Prostate gland (tissue), 2 donors: ENCODE measurements at regions not wholly inside any gene's neighbourhood (a gene's known extent, or its start where the extent isn't known, plus 50 kb on each side); places are given as distances from the start of the nearest gene placed in this dataset.

Experiments used
- DNase-seq: peaks from one replicate; pipeline ENCODE4 v3.0.0-alpha.2; 2019; ENCODE audit warnings: low spot score
- H3K27ac ChIP-seq, 2 donors: fragments of 200-600 bp; sonication (generic); 2 replicates each; pipeline ENCODE4 v1.5.1; 2017 to 2019
- H3K27me3 ChIP-seq: fragments of 200-600 bp; sonication (generic); replicated peaks from 2 replicates; pipeline ENCODE4 v1.5.1; 2019; ENCODE audit not compliant: insufficient read depth
- H3K36me3 ChIP-seq, 2 donors: fragments of 200-600 bp; sonication (generic); 1 replicate in 1 of 2; 2 replicates in 1 of 2; pipeline versions ENCODE4 v1.5.1 to v1.8.1; 2017 to 2019
- H3K4me1 ChIP-seq: fragments of 200-600 bp; sonication (generic); replicated peaks from 2 replicates; pipeline ENCODE4 v1.5.1; 2019
- H3K4me3 ChIP-seq, 2 donors: fragments of 200-600 bp; sonication (generic); 2 replicates each; pipeline ENCODE4 v1.5.1; 2017 to 2019
- H3K9me3 ChIP-seq: fragments of 200-600 bp; sonication (generic); 2 replicates; pipeline ENCODE4 v1.5.1; 2017
- CTCF ChIP-seq, 4 experiments: fragments of 200-600 bp in 2 of 4; fragments of 450-650 bp in 2 of 4; sonication (generic) in 2 of 4; IDR thresholded peaks; 1 replicate in 3 of 4; 2 replicates in 1 of 4; pipeline ENCODE4 v1.5.1; 2016 to 2019; ENCODE audit warnings: antibody characterized with exemption in 4 of 4, mild to moderate bottlenecking in 2 of 4, moderate library complexity in 2 of 4
- POLR2A ChIP-seq: fragments of 450-650 bp; IDR thresholded peaks from one replicate; pipeline ENCODE4 v1.6.1; 2016; ENCODE audit warnings: antibody characterized with exemption, mild to moderate bottlenecking
- POLR2AphosphoS5 ChIP-seq: sonication (generic); formaldehyde crosslinking; IDR thresholded peaks from one replicate; pipeline ENCODE4 v1.6.1; 2017; ENCODE audit warnings: antibody characterized with exemption
- WGBS: methylation state at CpG from one replicate; pipeline ENCODE4 v1.1.5; 2018; 5-methylcytosine and 5-hydroxymethylcytosine counted together
- intact Hi-C: fragments of 100-400 bp; cut with DNase I; formaldehyde crosslinking; loops from one replicate; pipeline ENCODE4 v1.14.2; 2022

GRCh38 chr22:34861787-34862186 lies 204.2 kb upstream of the ISX start:
- Histone ChIP-seq H3K4me1 (no peaks in the 10 kb centered on the region), H3K27me3 (no peaks in the 10 kb centered on the region), H3K36me3 (no peaks in the 10 kb centered on the region), H3K4me3 (no peak overlapping the region), H3K9me3 (no peaks in the 10 kb centered on the region), H3K27ac (no peak overlapping the region)
- intact Hi-C loops = no loop called here
- no peak for DNase-seq
- TF ChIP-seq CTCF (IDR thresholded peaks at IDR 0.05) (no peak), POLR2AphosphoS5 (no peak), POLR2A (no peak)
- 93% methylated on average over 2 of the region's 2 CpGs for whole genome bisulfite sequencing

DNA sequence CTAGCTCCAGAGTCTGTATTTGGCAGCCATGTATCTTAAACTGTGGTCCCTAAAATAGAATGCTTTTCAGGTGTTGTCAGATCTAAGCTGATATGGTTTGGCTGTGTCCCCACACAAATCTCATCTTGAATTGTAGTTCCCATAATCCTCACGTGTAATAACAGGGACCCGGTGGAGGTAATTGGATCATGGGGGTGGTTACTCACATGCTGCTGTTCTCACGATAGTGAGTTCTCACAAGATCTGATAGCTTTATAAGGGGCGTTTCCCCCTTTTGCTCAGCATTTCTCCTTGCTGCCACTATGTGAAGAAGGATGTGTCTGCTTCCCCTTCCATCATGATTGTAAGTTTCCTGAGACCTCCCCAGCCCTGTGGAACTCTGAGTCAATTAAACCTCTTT lies 199.9 kb upstream of the ISX start:
- no peaks in the 10 kb centered on the region for H3K36me3 ChIP-seq
- H3K4me1 ChIP-seq = no peaks in the 10 kb centered on the region
- no peak overlapping the region for H3K4me3 ChIP-seq
- H3K27ac ChIP-seq = no peak overlapping the region
- intact Hi-C loops = no loop called here
- TF ChIP-seq POLR2A = no peak
- TF ChIP-seq POLR2AphosphoS5 = no peak
- TF ChIP-seq CTCF (IDR thresholded peaks at IDR 0.05) = no peak
- no peaks in the 10 kb centered on the region for H3K9me3 ChIP-seq
- no peaks in the 10 kb centered on the region for H3K27me3 ChIP-seq
- WGBS = 29% methylated on average over 4 of the region's 4 CpGs
- DNase-seq = no peak

GRCh38 chr22:34866495-34867131 lies 199.3 kb upstream of the ISX start:
- no peak overlapping the region for H3K27ac ChIP-seq
- H3K9me3 ChIP-seq = no peaks in the 10 kb centered on the region
- 21% methylated on average over 4 of the region's 4 CpGs for WGBS
- no peak for DNase-seq
- H3K36me3 ChIP-seq = no peaks in the 10 kb centered on the region
- intact Hi-C loops = no loop called here
- no peaks in the 10 kb centered on the region for H3K27me3 ChIP-seq
- H3K4me1 ChIP-seq = no peaks in the 10 kb centered on the region
- no peak for TF ChIP-seq CTCF (IDR thresholded peaks at IDR 0.05)
- no peak for TF ChIP-seq POLR2A
- no peak for TF ChIP-seq POLR2AphosphoS5
- H3K4me3 ChIP-seq = no peak overlapping the region

GRCh38 chr22:34877506-34877905 lies 188.5 kb upstream of the ISX start:
- no peak for DNase-seq
- no peaks in the 10 kb centered on the region for H3K9me3 ChIP-seq
- H3K27ac ChIP-seq = no peak overlapping the region
- H3K36me3 ChIP-seq = no peaks in the 10 kb centered on the region
- TF ChIP-seq POLR2AphosphoS5 (no peak), CTCF (IDR thresholded peaks at IDR 0.05) (no peak), POLR2A (no peak)
- H3K27me3 ChIP-seq = no peaks in the 10 kb centered on the region
- intact Hi-C loops = no loop called here
- no peaks in the 10 kb centered on the region for H3K4me1 ChIP-seq
- no peak overlapping the region for H3K4me3 ChIP-seq
- WGBS = 47% methylated on average over 1 of the region's 1 CpG

DNA sequence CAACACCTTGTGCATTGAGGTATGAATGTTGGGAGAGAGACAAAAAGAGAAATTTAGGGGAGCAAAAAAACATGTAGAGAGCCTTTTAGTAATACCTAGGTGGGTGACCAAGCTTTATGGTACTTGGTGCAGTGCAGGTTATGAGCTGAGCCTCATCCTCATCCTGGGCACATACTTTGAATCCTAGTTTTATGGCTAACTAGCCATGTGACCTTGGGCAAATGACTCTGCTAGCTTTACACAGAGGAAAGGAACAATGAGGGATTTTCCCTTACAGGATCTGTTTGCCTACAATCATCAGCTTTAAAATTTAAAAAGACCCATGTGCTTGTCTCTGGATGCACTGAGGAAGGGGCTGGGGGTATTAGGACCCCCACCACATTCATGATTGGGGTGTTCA lies 187.8 kb upstream of the ISX start:
- no peak for DNase-seq

More for the DNA sequence above, 187.8 kb upstream of the ISX start:
- H3K27me3 ChIP-seq = no peaks in the 10 kb centered on the region
- no peaks in the 10 kb centered on the region for H3K36me3 ChIP-seq
- H3K4me3 ChIP-seq = no peak overlapping the region
- intact Hi-C loops = no loop called here
- H3K9me3 ChIP-seq = no peaks in the 10 kb centered on the region
- no peak overlapping the region for H3K27ac ChIP-seq
- no peak for TF ChIP-seq POLR2AphosphoS5
- no peak for TF ChIP-seq CTCF (IDR thresholded peaks at IDR 0.05)
- TF ChIP-seq POLR2A = no peak
- H3K4me1 ChIP-seq = no peaks in the 10 kb centered on the region
